K562 (cell line): ENCODE measurements at regions not wholly inside any gene's neighbourhood (a gene's known extent, or its start where the extent isn't known, plus 50 kb on each side); places are given as distances from the start of the nearest gene placed in this dataset.

ENCODE experiments used
- BACH1 ChIP-seq: fragments of 200-800 bp; sonication (Bioruptor generic); IDR thresholded peaks from 2 replicates; pipeline ENCODE4 v1.6.1; 2016; ENCODE audit warnings: missing genetic modification characterization, missing compliant biosample characterization
- DACH1 ChIP-seq: fragments of 450-650 bp; IDR thresholded peaks from 2 replicates; pipeline ENCODE4 v1.6.1; 2018; ENCODE audit not compliant: partially characterized antibody
- MCM2 ChIP-seq: fragments of 450-650 bp; IDR thresholded peaks from 2 replicates; pipeline ENCODE4 v1.6.1; 2017; ENCODE audit warnings: low read depth, mild to moderate bottlenecking
- MGA ChIP-seq: fragments of 450-650 bp; IDR thresholded peaks from 2 replicates; pipeline ENCODE4 v1.6.1; 2016; ENCODE audit warnings: mild to moderate bottlenecking, moderate library complexity
- NR0B1 ChIP-seq: fragments of 450-650 bp; IDR thresholded peaks from one replicate; pipeline ENCODE4 v1.6.1; 2018; ENCODE audit warnings: mild to moderate bottlenecking, moderate library complexity; ENCODE audit not compliant: partially characterized antibody
- PRPF4 ChIP-seq: fragments of 200-400 bp; formaldehyde crosslinking; IDR thresholded peaks from one replicate; pipeline ENCODE4 v1.6.1; 2017; ENCODE audit warnings: low read length, low read depth, mild to moderate bottlenecking; ENCODE audit not compliant: insufficient read depth, poor library complexity, severe bottlenecking
- SAP30 ChIP-seq: fragments of 200-600 bp; sonication (generic); IDR thresholded peaks from 2 replicates; pipeline ENCODE4 v1.6.1; 2012; ENCODE audit warnings: borderline replicate concordance, low read depth, mild to moderate bottlenecking, moderate library complexity, low read length, control low read depth, inconsistent platforms; ENCODE audit not compliant: insufficient read depth, poor library complexity, severe bottlenecking
- SMARCE1 ChIP-seq: fragments of 450-650 bp; IDR thresholded peaks from 2 replicates; pipeline ENCODE4 v1.7.1; 2016; ENCODE audit warnings: mild to moderate bottlenecking
- SNAPC5 ChIP-seq: fragments of 250-450 bp; sonication (Bioruptor Pico); IDR thresholded peaks from 2 replicates; pipeline ENCODE4 v1.8.0; 2021; ENCODE audit warnings: moderate library complexity, mild to moderate bottlenecking, inconsistent platforms
- SNIP1 ChIP-seq: fragments of 450-650 bp; IDR thresholded peaks from 2 replicates; pipeline ENCODE4 v1.7.1; 2017; ENCODE audit warnings: low read depth, mild to moderate bottlenecking
- TFAP4 ChIP-seq: sonication (generic); formaldehyde crosslinking; IDR thresholded peaks from 2 replicates; pipeline ENCODE4 v1.8.0; 2022; ENCODE audit warnings: missing genetic modification reagents, mild to moderate bottlenecking, moderate library complexity, borderline replicate concordance
- U2AF2 ChIP-seq: fragments of 200-400 bp; formaldehyde crosslinking; optimal IDR thresholded peaks from 2 replicates; pipeline ENCODE3; 2017; ENCODE audit warnings: low read depth, mild to moderate bottlenecking, low read length
- ZNF174 ChIP-seq: fragments of 250-450 bp; sonication (Bioruptor Pico); IDR thresholded peaks from 2 replicates; pipeline ENCODE4 v1.4.0; 2020; ENCODE audit warnings: mild to moderate bottlenecking
- ZNF511 ChIP-seq: sonication (generic); formaldehyde crosslinking; IDR thresholded peaks from 2 replicates; pipeline ENCODE4 v1.8.0; 2022; ENCODE audit warnings: mild to moderate bottlenecking, missing genetic modification reagents

GRCh38 chr12:127060310-127060847 is 1206.6 kb upstream of the TMEM132C start (continued):
- TF ChIP-seq MGA (peak; percentile 74), PRPF4 (no peak), TFAP4 (CRISPR knock-in tag) (peak; percentile 46; the same call in 1 of the 2 replicates), SAP30 (peak; percentile 34), U2AF2 (no peak), ZNF511 (CRISPR knock-in tag) (no peak), DACH1 (no peak), MCM2 (no peak), ZNF174 (CRISPR knock-in tag) (no peak), SNAPC5 (CRISPR knock-in tag) (no peak), NR0B1 (no peak), SNIP1 (no peak), SMARCE1 (no peak), BACH1 (tag) (no peak)
